HepG2 (cell line): ENCODE measurements at regions not wholly inside any gene's neighbourhood (a gene's known extent, or its start where the extent isn't known, plus 50 kb on each side); places are given as distances from the start of the nearest gene placed in this dataset.

Source experiments
- ATAC-seq: fragments of 200-7000 bp; cut with Tn5 transposase; 3 replicates; pipeline ENCODE4 v1.9.1; 2020; ENCODE audit warnings: mild to moderate bottlenecking, moderate library complexity
- BruUV-seq: library from RNA; stranded (reverse); fragments of 400-500 nt; replicated peaks from 2 replicates; lab custom pipeline; 2021; lab: Mats Ljungman, UMichigan
- CTCF ChIA-PET: fragments of 300-600 bp; formaldehyde crosslinking; extraction: SDS; loops from one replicate; lab custom pipeline; 2021; ENCODE audit warnings: low total read pairs, inconsistent platforms, low intra/inter-chr PET ratio; lab: Yijun Ruan, JAX
- POLR2A ChIA-PET: fragments of 350-600 bp; sonication (Branson Sonifier 250); formaldehyde crosslinking; loops from one replicate; lab custom pipeline; 2020; ENCODE audit warnings: antibody characterized with exemption, inconsistent platforms; lab: Yijun Ruan, JAX
- DNase-seq: peaks from one replicate; pipeline ENCODE4 v3.0.0-alpha.2; 2015; ENCODE audit warnings: low spot score
- FAIRE-seq: peaks from 3 replicates; lab custom pipeline; 2011; peaks lifted over from hg19 to GRCh38; lab: Jason Lieb, UNC
- H2AFZ ChIP-seq: one replicate; pipeline ENCODE4 v1.6.1; 2011; ENCODE audit warnings: low read length, inconsistent platforms
- H3K27ac ChIP-seq: fragments of 300-600 bp; 3 replicates; pipeline ENCODE4 v1.8.0; 2011; ENCODE audit warnings: mixed run types, mild to moderate bottlenecking, mixed read lengths, low read length, inconsistent platforms; ENCODE audit not compliant: insufficient read depth; ENCODE audit errors: extremely low read length
- H3K27me3 ChIP-seq, 2 experiments: fragments of 200-600 bp in 1 of 2; 2 replicates in 1 of 2; 3 replicates in 1 of 2; pipeline versions ENCODE4 v1.6.0 to v1.8.0; 2011; ENCODE audit warnings: low read length in 2 of 2, mild to moderate bottlenecking in 2 of 2, moderate library complexity in 2 of 2, inconsistent platforms in 1 of 2; ENCODE audit not compliant: insufficient read depth in 2 of 2, control insufficient read depth in 1 of 2
- H3K36me3 ChIP-seq, 2 experiments: fragments of 200-600 bp in 1 of 2; replicated peaks in 1 of 2; 2 replicates in 1 of 2; 3 replicates in 1 of 2; pipeline versions ENCODE4 v1.5.1 to v1.8.0; 2011; ENCODE audit warnings: low read length in 2 of 2, inconsistent platforms in 1 of 2; ENCODE audit not compliant: insufficient read depth in 2 of 2, control insufficient read depth in 1 of 2
- H3K4me1 ChIP-seq: 2 replicates; pipeline ENCODE4 v1.5.1; 2012; ENCODE audit warnings: low read length, inconsistent platforms; ENCODE audit not compliant: insufficient read depth
- H3K4me2 ChIP-seq: 2 replicates; pipeline ENCODE4 v1.6.0; 2011; ENCODE audit warnings: low read depth, low read length, inconsistent platforms
- H3K4me3 ChIP-seq, 3 experiments: fragments of 200-600 bp in 1 of 3; sonication (generic), shearing (Covaris generic) in 1 of 3; replicated peaks in 1 of 3; 2 replicates each; pipeline ENCODE4 v1.5.1; 2011 to 2016; ENCODE audit warnings: low read length in 3 of 3, inconsistent platforms in 2 of 3, low read depth in 2 of 3, mild to moderate bottlenecking in 2 of 3, control low read depth in 1 of 3, mixed read lengths in 1 of 3; ENCODE audit not compliant: insufficient read depth in 1 of 3
- H3K79me2 ChIP-seq: one replicate; pipeline ENCODE4 v1.6.1; 2011; ENCODE audit warnings: low read length, inconsistent platforms; ENCODE audit not compliant: insufficient read depth
- H3K9ac ChIP-seq: 2 replicates; pipeline ENCODE4 v1.6.0; 2011; ENCODE audit warnings: mild to moderate bottlenecking, low read depth, low read length, inconsistent platforms; ENCODE audit not compliant: insufficient read depth
- H3K9me3 ChIP-seq: 2 replicates; pipeline ENCODE4 v1.5.1; 2012; ENCODE audit warnings: mild to moderate bottlenecking, low read length
- H4K20me1 ChIP-seq: 2 replicates; pipeline ENCODE4 v1.6.0; 2011; ENCODE audit warnings: inconsistent platforms, mild to moderate bottlenecking, low read length, moderate library complexity; ENCODE audit not compliant: insufficient read depth
- GFI1 ChIP-seq: sonication (generic); formaldehyde crosslinking; IDR thresholded peaks from 2 replicates; pipeline ENCODE4 v1.5.0; 2020; ENCODE audit warnings: missing genetic modification reagents, mild to moderate bottlenecking, borderline replicate concordance
- KDM4B ChIP-seq: sonication (generic); formaldehyde crosslinking; IDR thresholded peaks from 2 replicates; pipeline ENCODE4 v1.4.0; 2020; ENCODE audit warnings: missing genetic modification reagents
- MTF2 ChIP-seq: sonication (generic); formaldehyde crosslinking; IDR thresholded peaks from 2 replicates; pipeline ENCODE4 v1.5.0; 2020; ENCODE audit warnings: missing genetic modification reagents, borderline replicate concordance
- TFDP1 ChIP-seq: IDR thresholded peaks from 2 replicates; pipeline ENCODE4 v1.6.1; 2016; ENCODE audit warnings: missing compliant biosample characterization, missing genetic modification reagents, borderline replicate concordance
- ZNF260 ChIP-seq: sonication (generic); formaldehyde crosslinking; IDR thresholded peaks from 2 replicates; pipeline ENCODE4 v1.4.0; 2020; ENCODE audit warnings: missing genetic modification reagents, low read depth, mild to moderate bottlenecking, borderline replicate concordance
- ZUFSP ChIP-seq: sonication (generic); formaldehyde crosslinking; IDR thresholded peaks from 2 replicates; pipeline ENCODE4 v1.9.0; 2021; ENCODE audit warnings: missing genetic modification reagents, mild to moderate bottlenecking, borderline replicate concordance
- WGBS: methylation state at CpG from one replicate; pipeline ENCODE4 v1.1.6; 2017; ENCODE audit warnings: low lambda C conversion rate; 5-methylcytosine and 5-hydroxymethylcytosine counted together
- in situ Hi-C: cut with HindIII; loops from 2 replicates; pipeline ENCODE4 v1.10.0; 2017; ENCODE audit warnings: low pct_unique_long_range_greater_than_20kb; ENCODE audit not compliant: extremely low pct_ligation_motif_present
- intact Hi-C: fragments of 100-400 bp; cut with micrococcal nuclease; formaldehyde crosslinking; loops from one replicate; pipeline ENCODE4 v1.10.0; 2022; ENCODE audit not compliant: unreplicated experiment
- TF ChIP-seq, protein P1 (sequence below): sonication (generic); formaldehyde crosslinking; IDR thresholded peaks from 2 replicates; pipeline ENCODE4 v1.4.0; 2020; ENCODE audit warnings: missing genetic modification reagents; ENCODE audit errors: not compliant biosample characterization

- TF ChIP-seq ZNF260 (CRISPR knock-in tag) (no peak), MTF2 (CRISPR knock-in tag) (no peak)
Measured at GRCh38 chr2:60629801-60630385, 76.4 kb upstream of the BCL11A start (continued).

DNA sequence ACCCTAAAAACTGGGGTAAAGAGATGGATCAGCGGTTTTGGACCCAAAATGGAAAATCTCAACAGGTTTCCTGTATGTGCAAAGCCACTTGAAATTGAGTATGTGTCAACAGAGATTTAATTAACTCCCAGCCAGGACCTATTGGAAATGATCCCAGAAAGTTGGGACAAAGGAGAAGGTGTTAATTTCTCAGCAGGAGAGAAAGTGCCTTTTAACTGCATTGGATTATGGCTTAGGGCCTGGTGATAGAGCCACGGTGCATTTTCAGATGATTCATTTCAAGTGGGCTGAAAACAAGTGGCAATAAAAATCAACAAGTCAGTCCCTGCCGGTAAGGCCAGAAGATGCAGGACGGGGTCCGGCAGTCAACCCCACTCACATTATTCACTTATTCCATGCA is 80.2 kb upstream of the BCL11A start:
- TF ChIP-seq, protein P1, sequence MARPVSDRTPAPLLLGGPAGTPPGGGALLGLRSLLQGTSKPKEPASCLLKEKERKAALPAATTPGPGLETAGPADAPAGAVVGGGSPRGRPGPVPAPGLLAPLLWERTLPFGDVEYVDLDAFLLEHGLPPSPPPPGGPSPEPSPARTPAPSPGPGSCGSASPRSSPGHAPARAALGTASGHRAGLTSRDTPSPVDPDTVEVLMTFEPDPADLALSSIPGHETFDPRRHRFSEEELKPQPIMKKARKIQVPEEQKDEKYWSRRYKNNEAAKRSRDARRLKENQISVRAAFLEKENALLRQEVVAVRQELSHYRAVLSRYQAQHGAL: no peak
- TF ChIP-seq ZUFSP (CRISPR knock-in tag): no peak
- TF ChIP-seq KDM4B: no peak
- no peak for TF ChIP-seq TFDP1 (CRISPR knock-in tag)
- TF ChIP-seq GFI1 (CRISPR knock-in tag): no peak
- DNase-seq (no peak), FAIRE-seq (no peak), ATAC-seq (no peak)
- no TSS peak for BruUV-seq
- peaks cover 0 to 52% of the 10 kb centered on the region in 2 experiments; a peak in 4 of 5 replicates for H3K27me3 ChIP-seq
- no peaks in the 10 kb centered on the region for H3K79me2 ChIP-seq
- no peaks in the 10 kb centered on the region for H3K9me3 ChIP-seq
- no peak overlapping the region for H3K9ac ChIP-seq
- no peaks in the 10 kb centered on the region for H3K36me3 ChIP-seq
- H3K4me3 ChIP-seq: no peak overlapping the region
- no peak overlapping the region for H2AFZ ChIP-seq
- H3K4me1 ChIP-seq: no peaks in the 10 kb centered on the region
- H3K27ac ChIP-seq: no peak overlapping the region
- in situ Hi-C loops: no loop called here
- H4K20me1 ChIP-seq: no peaks in the 10 kb centered on the region
- intact Hi-C loops: no loop called here
- WGBS: 14% methylated on average over 5 of the region's 5 CpGs
- H3K4me2 ChIP-seq: no peak overlapping the region
- ChIA-PET POLR2A (no interaction called here), CTCF (no interaction called here)
